Astrocyte (in vitro differentiated cells and primary cell): ENCODE measurements at regions not wholly inside any gene's neighbourhood (a gene's known extent, or its start where the extent isn't known, plus 50 kb on each side); places are given as distances from the start of the nearest gene placed in this dataset.

Experiments used
- DNase-seq: peaks from one replicate; pipeline ENCODE4 v3.0.0-alpha.2; 2010; ENCODE audit warnings: low read depth
- FAIRE-seq: peaks from 2 replicates; lab custom pipeline; 2011; peaks lifted over from hg19 to GRCh38; lab: Jason Lieb, UNC
- H2AFZ ChIP-seq: 2 replicates; pipeline ENCODE4 v1.6.0; 2012; ENCODE audit warnings: low read depth, low read length, inconsistent platforms
- H3K27ac ChIP-seq: 2 replicates; pipeline ENCODE4 v1.5.1; 2011; ENCODE audit warnings: low read depth, low read length, inconsistent platforms
- H3K27me3 ChIP-seq: 2 replicates; pipeline ENCODE4 v1.6.0; 2011; ENCODE audit warnings: low read length, inconsistent platforms; ENCODE audit not compliant: insufficient read depth
- H3K36me3 ChIP-seq: 2 replicates; pipeline ENCODE4 v1.5.1; 2011; ENCODE audit warnings: low read length, inconsistent platforms; ENCODE audit not compliant: insufficient read depth
- H3K4me1 ChIP-seq: 2 replicates; pipeline ENCODE4 v1.5.1; 2011; ENCODE audit warnings: low read length, inconsistent platforms; ENCODE audit not compliant: insufficient read depth
- H3K4me2 ChIP-seq: 2 replicates; pipeline ENCODE4 v1.6.0; 2012; ENCODE audit warnings: low read length, inconsistent platforms
- H3K4me3 ChIP-seq: 2 replicates; pipeline ENCODE4 v1.5.1; 2011; ENCODE audit warnings: low read depth, mild to moderate bottlenecking, low read length, inconsistent platforms; ENCODE audit not compliant: insufficient read depth
- H3K79me2 ChIP-seq: 2 replicates; pipeline ENCODE4 v1.6.0; 2012; ENCODE audit warnings: mild to moderate bottlenecking, low read length, inconsistent platforms; ENCODE audit not compliant: insufficient read depth
- H3K9ac ChIP-seq: 2 replicates; pipeline ENCODE4 v1.6.0; 2012; ENCODE audit warnings: mild to moderate bottlenecking, low read length, inconsistent platforms
- H3K9me3 ChIP-seq: 2 replicates; pipeline ENCODE4 v1.5.1; 2012; ENCODE audit warnings: low read depth, mild to moderate bottlenecking, low read length, inconsistent platforms; ENCODE audit not compliant: insufficient read depth
- H4K20me1 ChIP-seq: 2 replicates; pipeline ENCODE4 v1.6.0; 2012; ENCODE audit warnings: low read length, inconsistent platforms; ENCODE audit not compliant: insufficient read depth
- H3K27ac Mint-ChIP-seq: one replicate; pipeline ENCODE4 v1.8.0; 2021; ENCODE audit warnings: mild to moderate bottlenecking, mixed read lengths; ENCODE audit not compliant: unreplicated experiment
- H3K27me3 Mint-ChIP-seq: one replicate; pipeline ENCODE4 v1.8.0; 2021; ENCODE audit warnings: low read depth, mixed read lengths; ENCODE audit not compliant: unreplicated experiment
- H3K36me3 Mint-ChIP-seq: one replicate; pipeline ENCODE4 v1.8.0; 2021; ENCODE audit warnings: low read depth, mixed read lengths; ENCODE audit not compliant: unreplicated experiment
- H3K4me1 Mint-ChIP-seq: one replicate; pipeline ENCODE4 v1.8.0; 2021; ENCODE audit warnings: low read depth, mixed read lengths; ENCODE audit not compliant: unreplicated experiment
- H3K4me3 Mint-ChIP-seq: one replicate; pipeline ENCODE4 v1.8.0; 2021; ENCODE audit warnings: mild to moderate bottlenecking, moderate library complexity, mixed read lengths; ENCODE audit not compliant: unreplicated experiment
- H3K9me3 Mint-ChIP-seq: one replicate; pipeline ENCODE4 v1.8.0; 2021; ENCODE audit warnings: mild to moderate bottlenecking, mixed read lengths; ENCODE audit not compliant: unreplicated experiment
- CTCF ChIP-seq: IDR thresholded peaks from 2 replicates; pipeline ENCODE4 v1.5.1; 2011; ENCODE audit warnings: low read depth, mild to moderate bottlenecking, inconsistent platforms, low read length, moderate library complexity; ENCODE audit not compliant: insufficient read depth
- EZH2 ChIP-seq: IDR thresholded peaks from 2 replicates; pipeline ENCODE4 v1.6.1; 2012; ENCODE audit warnings: mild to moderate bottlenecking, low read length, inconsistent platforms; ENCODE audit not compliant: insufficient read depth

GRCh38 chr16:17994027-17994426 lies 342.5 kb downstream of the NPIPA8 start:
- Mint-ChIP-seq H3K36me3 (no peaks in the 10 kb centered on the region), H3K9me3 (no peaks in the 10 kb centered on the region), H3K4me1 (no peaks in the 10 kb centered on the region), H3K4me3 (no peak overlapping the region), H3K27me3 (peaks cover 18% of the 10 kb centered on the region), H3K27ac (no peak overlapping the region)
- H2AFZ ChIP-seq = no peak overlapping the region
- no peaks in the 10 kb centered on the region for H3K27me3 ChIP-seq
- H3K27ac ChIP-seq = no peak overlapping the region
- H3K4me2 ChIP-seq = no peak overlapping the region
- FAIRE-seq (no peak), DNase-seq (no peak)
- TF ChIP-seq CTCF (no peak), EZH2 (no peak)
- H3K4me1 ChIP-seq = no peaks in the 10 kb centered on the region
- peaks cover 3% of the 10 kb centered on the region for H3K9me3 ChIP-seq
- H3K9ac ChIP-seq = no peak overlapping the region
- no peak overlapping the region for H3K4me3 ChIP-seq
- H3K79me2 ChIP-seq = no peaks in the 10 kb centered on the region
- H4K20me1 ChIP-seq = no peaks in the 10 kb centered on the region
- H3K36me3 ChIP-seq = no peaks in the 10 kb centered on the region

- Mint-ChIP-seq H3K4me3 (no peak overlapping the region), H3K4me1 (no peaks in the 10 kb centered on the region), H3K9me3 (no peaks in the 10 kb centered on the region), H3K36me3 (no peaks in the 10 kb centered on the region), H3K27ac (no peak overlapping the region), H3K27me3 (peaks cover 13% of the 10 kb centered on the region)
- DNase-seq (no peak), FAIRE-seq (no peak)
- no peaks in the 10 kb centered on the region for H3K4me1 ChIP-seq
- H3K9ac ChIP-seq = no peak overlapping the region
- H4K20me1 ChIP-seq = no peaks in the 10 kb centered on the region
- H3K79me2 ChIP-seq = no peaks in the 10 kb centered on the region
- no peak overlapping the region for H3K27ac ChIP-seq
- H3K36me3 ChIP-seq = no peaks in the 10 kb centered on the region
- no peaks in the 10 kb centered on the region for H3K27me3 ChIP-seq
- no peak overlapping the region for H2AFZ ChIP-seq
- no peak overlapping the region for H3K4me2 ChIP-seq
- no peak overlapping the region for H3K4me3 ChIP-seq
- TF ChIP-seq EZH2 (no peak), CTCF (no peak)
- peaks cover 7% of the 10 kb centered on the region for H3K9me3 ChIP-seq
These were observed 344.1 kb downstream of the NPIPA8 start for GRCh38 chr16:17992416-17992815.

DNA sequence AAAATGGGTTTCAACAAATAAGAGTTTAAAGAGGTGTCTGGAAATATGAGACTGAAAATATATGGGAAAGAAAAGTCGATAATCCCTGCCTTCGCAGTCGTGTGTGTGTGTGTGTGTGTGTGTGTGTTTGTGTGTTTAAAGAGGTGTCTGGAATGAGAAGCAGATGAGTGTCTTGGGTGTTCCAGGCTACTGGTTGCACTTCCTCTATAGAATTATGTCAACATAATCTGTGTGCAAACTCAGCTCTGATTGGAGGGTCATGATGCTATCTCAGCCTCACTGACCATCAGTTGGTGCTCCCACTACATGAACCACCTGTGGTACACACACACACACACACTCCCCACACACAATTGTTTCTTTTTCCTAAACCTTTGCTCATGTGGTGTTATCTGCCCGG lies 347.3 kb downstream of the NPIPA8 start:
- no peaks in the 10 kb centered on the region for H3K36me3 Mint-ChIP-seq
- H3K4me2 ChIP-seq = no peak overlapping the region
- no peaks in the 10 kb centered on the region for H3K9me3 Mint-ChIP-seq
- no peaks in the 10 kb centered on the region for H3K4me1 Mint-ChIP-seq
- no peaks in the 10 kb centered on the region for H4K20me1 ChIP-seq
- peaks cover 9% of the 10 kb centered on the region for H3K27me3 Mint-ChIP-seq
- TF ChIP-seq CTCF = no peak
- no peak for TF ChIP-seq EZH2
- no peaks in the 10 kb centered on the region for H3K27me3 ChIP-seq
- H2AFZ ChIP-seq = no peak overlapping the region
- no peak overlapping the region for H3K4me3 ChIP-seq
- H3K9ac ChIP-seq = no peak overlapping the region
- H3K27ac Mint-ChIP-seq = no peak overlapping the region
- no peaks in the 10 kb centered on the region for H3K4me1 ChIP-seq
- H3K79me2 ChIP-seq = no peaks in the 10 kb centered on the region
- FAIRE-seq = no peak
- H3K36me3 ChIP-seq = no peaks in the 10 kb centered on the region
- H3K4me3 Mint-ChIP-seq = no peak overlapping the region
- peaks cover 7% of the 10 kb centered on the region for H3K9me3 ChIP-seq
- H3K27ac ChIP-seq = no peak overlapping the region
- DNase-seq = no peak
